AG08395 (cell line): ENCODE measurements at regions not wholly inside any gene's neighbourhood (a gene's known extent, or its start where the extent isn't known, plus 50 kb on each side); places are given as distances from the start of the nearest gene placed in this dataset.
"Not testable (repeated sequence)": the region's sequence is repeated elsewhere in the genome, so short reads cannot be mapped to it uniquely, and the experiment has no call there.

Experiments
- DNase-seq: peaks from one replicate; pipeline ENCODE4 v3.0.0; 2012; ENCODE audit warnings: mixed read lengths, low spot score

DNA sequence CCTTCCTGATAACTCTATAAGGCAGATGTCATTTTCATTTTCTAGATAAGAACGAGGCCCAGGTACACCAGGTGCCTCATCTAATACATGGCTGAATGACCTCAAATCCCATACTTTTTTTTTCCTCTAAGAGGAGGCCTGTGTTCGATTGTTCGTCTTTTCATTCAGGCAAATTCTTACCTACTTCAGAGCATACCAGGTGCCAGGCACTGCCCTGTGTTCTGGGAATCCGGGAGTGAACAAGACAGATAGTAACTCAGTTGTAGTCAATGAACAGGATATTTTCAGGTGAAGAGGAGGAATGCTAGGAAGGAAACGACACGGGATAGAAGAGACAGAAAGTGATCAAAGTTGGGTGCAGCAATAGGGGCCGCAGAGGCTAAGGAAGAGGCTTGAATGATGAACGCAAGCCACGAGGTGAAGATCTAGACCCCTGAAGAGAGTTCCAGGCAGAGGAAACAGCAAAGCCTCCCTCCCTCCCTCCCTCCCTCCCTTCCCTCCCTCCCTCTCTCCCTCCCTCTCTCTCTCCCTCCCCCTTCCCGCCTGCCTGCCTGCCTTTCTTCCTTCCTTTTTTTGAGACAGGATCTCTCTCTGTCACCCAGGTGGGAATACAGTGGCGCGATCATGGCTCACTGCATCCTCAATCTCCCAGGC lies 150.1 kb upstream of the ZNF217 start:
- no peak for DNase-seq

DNA sequence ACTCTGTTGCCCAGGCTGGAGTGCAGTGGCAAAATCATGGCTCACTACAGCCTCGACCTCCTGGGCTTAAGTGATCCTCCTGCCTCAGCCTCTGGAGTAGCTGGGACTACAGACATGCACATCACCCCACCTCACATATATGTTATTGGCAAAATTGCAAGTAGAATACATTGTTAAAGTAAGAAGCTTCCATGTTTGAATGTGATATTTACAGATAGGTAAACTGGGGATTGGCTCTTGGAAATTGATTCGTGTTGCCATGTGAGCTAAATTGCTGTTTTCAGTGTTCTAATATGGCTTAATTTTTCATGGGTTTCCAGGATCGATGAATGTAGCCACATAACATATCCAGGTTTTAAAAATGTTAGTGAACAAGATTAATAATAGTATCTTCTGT lies 149.0 kb upstream of the ZNF217 start:
- DNase-seq = no peak

DNA sequence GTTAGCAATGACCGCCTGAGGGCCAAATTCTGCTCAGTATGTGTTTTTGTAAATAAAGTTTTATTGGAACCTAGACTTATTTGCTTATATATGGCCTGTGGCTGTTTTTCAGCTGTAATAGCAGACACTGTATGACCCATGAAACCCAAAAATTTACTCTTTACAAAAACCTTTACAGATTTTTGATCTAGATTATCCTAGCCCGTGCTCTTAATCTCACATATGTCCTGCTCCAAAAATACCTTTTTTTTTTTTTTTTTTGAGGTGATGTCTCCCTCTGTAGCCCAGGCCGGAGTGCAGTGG lies 148.0 kb upstream of the ZNF217 start:
- DNase-seq = no peak

DNA sequence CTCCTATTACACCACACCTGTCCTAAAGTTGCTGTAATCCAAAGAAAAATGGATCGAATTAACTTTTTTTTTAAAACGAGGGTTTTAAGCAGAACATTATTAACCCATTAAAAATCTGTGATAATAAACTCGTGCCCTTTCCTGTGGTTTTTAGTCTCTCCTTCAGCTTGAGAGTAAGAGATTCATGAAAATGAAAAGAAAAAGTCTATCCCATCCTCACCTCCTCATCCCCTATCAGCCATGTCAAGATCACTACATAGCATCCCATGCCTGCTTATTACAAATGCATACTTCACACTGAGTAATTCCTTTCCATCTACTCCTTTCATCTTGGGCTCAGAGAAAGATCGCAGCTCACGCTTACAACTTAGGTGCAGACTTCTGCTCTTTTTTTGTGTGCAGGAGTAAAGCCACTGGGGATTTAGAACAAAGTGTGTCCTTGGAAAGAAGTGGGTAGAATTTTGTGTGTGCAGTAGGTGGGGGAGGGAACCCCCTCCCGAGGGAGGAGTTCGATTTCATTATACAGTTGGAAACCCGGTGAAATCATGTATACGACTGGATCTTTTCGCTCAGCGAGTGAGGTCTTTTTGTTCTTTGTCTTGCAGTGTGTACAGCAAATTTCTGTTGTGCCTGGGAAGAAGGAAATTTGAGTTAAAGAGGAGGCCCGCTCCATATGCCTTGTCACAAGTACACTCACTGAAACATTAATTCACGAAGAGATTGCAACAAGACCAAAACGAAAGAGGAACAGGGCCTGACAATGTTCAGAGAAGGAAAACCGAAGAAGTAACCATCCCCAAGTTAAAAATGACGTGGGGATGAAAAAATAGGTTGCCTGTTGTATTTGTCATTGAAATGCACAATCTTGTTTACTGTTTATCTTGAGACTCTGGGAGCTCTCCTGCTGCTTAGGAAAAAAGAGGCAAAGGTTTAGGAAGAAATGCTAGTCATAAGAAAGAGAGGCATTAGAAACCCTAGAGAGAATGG lies 146.5 kb upstream of the ZNF217 start:
- no peak for DNase-seq

DNA sequence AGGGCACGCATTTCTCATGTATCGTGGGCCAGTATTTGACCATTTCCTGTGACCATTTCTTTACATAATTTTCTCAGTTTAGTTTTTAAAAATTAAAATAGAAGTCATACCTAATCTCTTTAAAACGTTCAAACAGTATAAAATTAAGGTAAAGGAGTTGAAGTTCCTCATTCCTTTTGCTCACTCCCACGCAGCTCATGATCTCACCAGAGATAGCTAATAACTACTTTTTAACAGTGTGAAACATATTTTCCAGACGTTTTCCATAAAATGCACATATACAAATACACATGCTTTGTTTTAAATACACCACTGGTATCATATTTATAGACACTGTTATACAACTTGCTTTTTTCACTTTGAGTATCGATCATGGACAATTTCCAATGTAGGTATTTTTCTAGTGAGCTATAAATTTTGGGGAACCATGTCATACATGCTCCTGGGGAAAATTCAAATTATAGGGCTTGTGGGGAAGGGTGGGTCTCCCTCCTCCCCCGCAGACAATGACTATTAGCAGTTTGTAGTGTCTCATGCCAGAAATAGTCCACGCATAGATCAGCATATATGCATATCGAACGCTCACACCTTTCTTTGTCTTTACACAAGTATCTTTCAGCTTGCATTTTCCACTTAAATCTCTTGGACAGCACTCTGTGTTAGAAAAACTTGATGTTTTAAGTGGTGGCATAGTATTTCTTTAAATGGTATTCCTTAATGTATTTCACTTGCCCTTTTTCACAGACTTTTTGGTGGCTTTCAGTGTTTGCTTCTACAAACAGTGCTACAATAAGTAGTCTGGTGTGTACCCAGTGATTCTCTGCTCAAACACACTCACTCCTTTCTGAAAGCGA lies 145.5 kb upstream of the ZNF217 start:
- DNase-seq = no peak

DNA sequence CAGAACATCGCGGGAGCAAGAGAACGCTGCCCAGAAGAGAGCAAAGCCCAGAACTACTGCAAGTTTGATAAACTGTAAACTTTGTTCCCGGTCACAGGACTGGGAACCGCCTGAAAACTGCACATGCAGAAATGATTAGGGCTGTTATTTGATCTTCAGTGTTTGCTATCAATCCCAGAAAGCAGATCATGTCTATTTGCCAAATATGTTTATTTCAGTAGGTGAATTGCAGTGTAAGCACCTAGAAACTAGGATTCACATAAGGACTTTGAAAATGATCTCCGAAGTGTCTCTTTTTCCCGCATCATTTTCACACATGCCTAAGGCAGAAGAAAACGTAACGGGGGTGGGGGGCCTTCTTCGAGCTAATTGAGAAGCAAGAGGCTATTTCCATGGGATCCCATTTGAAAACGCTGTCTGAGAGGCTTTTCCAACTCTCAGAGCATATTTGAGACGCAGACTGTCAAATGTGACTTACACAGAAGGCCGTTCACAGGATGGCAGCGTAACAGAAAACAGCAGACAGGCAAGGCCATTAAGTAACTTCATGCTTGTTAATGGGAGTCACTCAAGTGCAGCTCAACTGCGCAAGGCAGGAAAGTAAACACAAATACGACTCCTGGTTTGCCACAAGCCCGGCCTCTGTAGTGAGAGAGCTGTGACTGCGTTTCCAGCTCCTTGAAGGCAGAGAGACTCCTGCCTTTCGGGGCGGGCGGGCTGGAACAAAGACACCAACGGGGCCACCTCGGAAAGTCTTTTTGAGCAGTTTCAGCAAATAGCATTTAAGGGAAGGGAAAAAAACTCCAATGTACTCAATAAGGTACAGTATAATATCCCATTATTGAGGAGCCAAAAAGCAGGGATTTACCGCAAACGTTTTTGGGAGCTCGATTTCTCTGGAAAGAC lies 144.7 kb upstream of the ZNF217 start:
- peak; percentile 87 for DNase-seq

DNA sequence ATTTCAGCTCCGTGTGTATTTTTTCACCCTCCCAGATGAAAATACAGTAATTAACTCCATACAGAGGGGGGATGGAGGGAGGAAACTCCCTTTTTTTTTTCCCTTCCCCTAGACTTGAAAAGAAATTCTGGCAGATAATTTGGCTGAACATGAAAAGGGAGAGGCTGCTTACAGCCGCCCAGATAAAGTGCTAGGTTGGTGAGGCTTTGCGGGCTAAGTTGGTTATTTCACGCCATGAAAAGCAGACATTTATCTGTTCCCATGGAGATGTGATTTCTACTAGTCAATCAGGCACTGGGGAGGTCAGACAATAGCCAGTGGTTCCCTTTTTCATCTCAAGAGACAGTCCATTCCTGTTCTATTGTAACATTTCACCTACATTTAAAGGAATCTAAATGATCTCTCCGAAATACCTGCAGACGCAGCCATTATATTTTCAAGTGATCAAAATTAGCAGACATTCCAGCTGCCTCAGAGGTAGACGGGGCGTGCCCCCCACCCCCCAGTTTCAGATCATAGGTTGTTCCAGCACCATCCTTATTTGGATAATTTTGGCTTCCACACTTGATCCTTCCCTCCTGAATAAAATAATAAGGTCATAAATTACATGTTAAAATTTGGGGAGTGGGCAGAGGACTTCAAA lies 143.9 kb upstream of the ZNF217 start:
- peak; percentile 31 for DNase-seq

DNA sequence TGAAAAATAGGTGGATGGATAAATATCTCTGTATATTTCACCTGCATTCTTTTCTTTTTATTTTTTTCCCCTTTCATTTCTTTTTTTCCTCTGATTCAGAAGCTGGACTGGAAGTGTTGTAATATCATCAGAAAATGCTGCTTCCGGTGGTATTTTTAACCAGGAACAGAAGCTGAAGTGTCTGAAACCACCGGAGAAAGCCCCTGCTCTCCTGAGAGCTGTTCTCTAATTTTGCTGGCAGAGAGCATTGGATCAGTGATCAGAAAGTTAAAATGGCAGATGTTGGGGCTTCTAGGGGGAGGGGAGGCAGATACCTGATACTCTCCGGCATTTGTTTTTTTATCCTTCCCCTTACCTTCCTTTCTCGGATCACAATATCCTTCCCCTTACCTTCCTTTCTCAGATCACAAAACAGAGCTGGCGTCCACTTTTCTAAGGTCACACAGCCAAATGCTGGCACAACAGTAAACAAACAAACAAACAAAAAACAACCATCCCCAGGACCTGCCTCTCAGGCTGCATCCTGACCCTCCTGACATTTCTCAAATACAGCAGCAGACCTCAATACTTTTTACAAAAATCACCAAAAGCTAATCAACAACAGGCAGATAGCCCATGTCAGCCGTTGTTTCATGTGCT lies 143.2 kb upstream of the ZNF217 start:
- DNase-seq = no peak

DNA sequence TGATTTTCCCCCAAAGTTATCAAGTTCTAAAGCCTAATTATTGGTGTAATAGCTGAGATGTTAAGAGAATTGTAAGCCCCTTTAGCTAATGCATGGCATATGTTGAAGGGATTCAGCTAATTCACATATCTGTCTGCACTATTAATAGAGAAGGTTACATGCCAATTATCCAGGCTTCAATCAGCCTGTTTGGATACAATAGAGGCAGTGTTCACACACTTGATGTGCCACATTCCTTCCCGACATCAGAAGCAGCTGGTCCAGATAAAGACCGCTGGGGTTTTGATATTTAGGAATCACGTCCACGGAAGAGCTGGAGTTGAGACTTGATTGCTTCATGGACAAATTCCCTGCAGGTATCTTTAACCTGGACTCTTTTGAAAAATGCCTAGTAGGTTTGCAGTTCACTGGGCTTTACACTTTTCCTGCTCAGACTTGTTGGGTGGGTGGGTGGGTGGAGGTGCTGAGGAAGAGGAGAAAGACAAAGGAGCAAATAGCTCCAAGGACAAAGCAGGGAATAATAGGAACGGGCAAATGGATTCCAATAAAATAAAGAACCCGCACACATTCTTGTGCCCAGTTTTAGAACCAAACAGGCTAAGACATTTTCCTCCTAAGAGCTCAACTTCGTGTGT lies 142.6 kb upstream of the ZNF217 start:
- no peak for DNase-seq

DNA sequence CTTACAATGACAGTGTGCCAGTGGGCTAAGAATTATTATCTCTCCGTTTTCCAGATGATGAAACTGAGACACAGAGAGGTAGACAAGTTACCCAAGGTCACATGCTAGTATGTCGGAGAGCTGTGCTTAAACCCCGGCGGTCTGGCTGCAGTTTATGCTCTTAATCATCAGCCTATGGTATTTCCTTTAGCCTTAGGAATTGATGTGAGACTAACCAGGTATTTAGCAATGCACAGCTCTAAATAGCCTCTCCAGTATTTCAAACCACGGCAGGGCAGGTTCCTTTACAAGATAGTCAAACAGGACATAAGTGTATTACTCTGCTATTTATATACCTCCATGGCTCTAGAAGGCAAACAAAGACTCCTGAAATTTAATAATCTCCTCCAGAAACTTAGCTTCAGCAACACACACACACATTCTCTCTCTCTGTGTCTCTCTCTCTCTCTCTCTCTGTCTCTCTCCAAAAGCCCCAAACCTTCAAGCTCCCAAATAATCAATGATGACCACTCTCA lies 142.0 kb upstream of the ZNF217 start:
- peak; percentile 82 for DNase-seq

DNA sequence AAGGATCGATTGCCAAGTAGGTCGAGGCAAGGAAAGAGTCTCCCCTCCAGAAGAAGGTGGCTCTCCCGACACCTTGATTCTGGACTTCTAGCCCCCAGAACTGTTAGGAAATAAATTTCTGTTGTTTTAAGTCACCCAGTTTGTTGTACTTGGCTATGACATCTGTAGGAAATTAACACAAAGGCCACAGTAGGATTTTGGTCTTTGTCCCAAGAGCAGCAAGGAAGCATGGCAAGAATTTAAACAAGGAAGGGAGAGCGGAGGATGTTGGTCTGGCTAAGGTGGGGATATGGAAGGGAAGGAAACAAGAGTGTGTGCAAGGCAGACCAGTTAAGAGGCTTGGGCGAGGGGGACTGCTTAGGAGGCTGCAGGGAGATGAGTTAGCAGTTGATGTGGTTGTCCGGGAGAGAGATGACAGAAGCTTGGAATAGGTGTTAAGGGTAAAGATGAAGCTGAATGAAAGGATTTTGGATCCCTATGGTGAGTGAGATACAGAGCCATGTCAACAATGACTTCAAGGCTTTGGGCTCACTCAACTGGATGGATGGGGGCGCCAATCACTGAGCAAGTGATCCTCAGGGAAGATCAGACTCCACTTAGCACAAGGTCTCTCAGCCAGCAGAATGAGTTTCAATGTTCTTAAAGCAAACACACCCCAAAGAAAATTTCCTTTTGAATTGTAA lies 140.5 kb upstream of the ZNF217 start:
- DNase-seq = peak; percentile 38

DNA sequence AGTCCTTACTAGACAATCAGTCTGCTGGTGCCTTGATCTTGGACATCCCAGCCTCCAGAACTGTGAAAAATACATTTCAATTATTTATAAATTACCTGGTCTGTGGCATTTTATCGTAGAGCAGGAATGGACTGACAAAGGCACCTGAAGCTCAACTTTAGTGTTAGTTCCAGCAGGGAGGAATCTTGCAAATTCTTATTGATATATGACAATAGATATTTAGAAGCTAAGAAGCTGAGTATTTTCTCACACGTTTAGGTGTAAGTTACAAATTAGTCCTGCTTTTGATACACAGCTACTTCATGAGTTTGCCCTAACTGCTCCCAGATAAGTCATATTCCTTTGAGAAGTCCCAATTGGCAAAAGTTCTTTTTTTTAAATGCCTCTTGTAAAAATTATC lies 138.0 kb upstream of the ZNF217 start:
- no peak for DNase-seq

DNA sequence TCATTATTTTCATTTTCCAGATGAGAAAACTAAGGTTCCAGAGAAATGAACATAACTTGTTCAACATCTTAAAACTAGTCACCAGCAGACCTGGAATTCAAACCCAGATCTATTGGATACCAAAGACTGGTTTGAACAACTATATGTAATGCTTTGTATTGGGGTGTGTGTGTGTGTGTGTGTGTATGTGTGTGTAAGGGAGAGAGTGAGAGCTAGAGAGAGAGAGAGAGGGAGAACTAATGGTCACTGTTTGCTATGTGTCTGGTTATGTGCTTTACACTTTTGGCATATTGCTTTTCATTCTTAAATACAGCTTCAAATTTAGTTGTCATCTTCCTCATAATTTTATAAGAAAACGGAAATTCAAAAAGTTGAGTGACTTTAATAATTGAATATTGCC lies 134.7 kb upstream of the ZNF217 start:
- no peak for DNase-seq

DNA sequence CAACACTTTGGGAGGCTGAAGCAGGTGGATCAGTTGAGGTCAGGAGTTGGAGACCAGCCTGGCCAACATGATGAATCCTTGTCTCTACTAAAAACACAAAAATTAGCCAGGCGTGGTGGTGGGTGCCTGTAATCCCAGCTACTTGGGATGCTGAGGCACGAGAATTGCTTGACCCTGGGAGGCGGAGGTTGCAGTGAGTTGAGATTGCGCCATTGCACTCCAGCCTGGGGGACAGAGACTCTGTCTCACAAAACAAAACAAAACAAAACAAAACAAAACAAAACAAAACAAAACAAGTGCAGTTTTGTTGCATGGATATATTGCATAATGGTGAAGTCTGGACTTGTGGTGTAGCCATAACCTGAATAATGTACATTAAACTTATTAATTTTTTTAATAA lies 133.6 kb upstream of the ZNF217 start:
- DNase-seq = not testable (repeated sequence)

DNA sequence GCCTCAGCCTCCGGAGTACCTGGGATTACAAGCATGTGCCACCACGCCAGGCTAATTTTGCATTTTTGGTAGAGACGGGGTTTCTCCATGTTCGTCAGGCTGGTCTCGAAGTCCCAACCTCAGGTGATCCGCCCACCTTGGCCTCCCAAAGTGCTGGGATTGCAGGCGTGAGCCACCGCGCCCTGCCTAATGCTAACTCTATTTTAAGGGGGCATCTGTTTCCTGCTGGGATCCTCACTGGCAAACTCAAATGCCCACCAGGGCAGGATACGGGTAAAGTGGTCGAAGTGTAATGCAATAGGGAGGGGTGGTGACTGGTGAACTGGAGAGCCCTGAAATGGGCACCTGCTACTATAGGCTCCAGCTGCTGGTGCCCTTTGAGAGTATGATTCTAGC lies 131.9 kb upstream of the ZNF217 start:
- DNase-seq = no peak

DNA sequence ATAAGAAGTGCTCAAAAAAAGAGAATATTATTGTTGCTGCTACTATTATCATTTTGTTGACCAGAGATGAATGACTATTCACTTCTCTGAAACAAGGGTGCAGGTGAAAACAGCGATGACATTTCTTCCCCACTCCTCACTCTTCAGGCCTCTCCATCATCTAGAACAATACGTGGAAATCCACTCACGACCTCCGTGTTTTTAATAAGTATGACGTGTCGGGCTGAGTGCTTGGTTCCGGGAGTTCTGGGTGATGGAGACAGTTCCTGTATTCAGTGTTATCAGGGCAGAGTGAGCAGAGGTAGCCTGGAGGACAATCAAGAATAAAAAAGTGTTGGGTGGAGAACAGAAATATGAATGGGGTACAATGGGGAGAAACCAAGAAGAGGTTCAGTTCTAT lies 130.0 kb upstream of the ZNF217 start:
- no peak for DNase-seq

DNA sequence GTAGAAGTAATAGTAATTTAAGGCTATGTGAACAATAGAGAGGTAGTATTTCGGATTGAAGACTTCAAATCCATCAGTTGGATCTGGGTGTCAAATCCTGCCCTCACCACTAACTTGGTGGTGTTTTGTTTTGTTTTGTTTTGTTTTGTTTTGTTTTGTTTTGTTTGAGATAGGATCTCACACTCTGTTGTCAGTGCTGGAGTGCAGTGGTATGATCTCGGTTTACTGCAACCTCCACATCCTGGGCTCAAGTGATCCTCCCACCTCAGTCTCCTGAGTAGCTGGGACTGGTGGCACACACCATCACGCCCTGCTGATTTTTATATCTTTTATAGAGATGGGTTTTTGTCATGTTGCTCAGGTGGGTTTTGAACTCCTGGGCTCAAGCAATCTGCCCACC lies 129.4 kb upstream of the ZNF217 start:
- no peak for DNase-seq

DNA sequence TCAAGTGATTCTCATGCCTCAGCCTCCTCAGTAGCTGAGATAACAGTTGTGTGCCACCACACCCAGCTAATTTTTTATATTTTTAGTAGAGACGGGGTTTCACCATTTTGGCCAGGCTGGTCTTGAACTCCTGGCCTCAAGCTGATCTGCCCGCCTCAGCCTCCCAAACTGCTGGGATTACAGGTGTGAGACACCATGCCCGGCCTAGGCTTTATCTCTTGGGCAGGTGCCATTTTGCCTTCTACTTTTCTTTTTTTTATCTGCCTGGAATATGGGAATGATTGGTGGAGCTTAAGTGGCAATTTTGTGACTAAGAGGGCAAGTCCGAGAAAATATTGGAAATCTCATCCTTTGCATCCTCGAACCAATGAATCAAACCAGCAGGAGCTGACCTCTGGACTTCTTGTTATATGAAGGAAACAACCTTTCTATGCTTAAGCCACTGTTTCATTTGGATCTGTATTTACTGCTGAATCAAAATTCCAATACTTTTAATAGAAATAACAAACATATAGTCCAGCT lies 128.9 kb upstream of the ZNF217 start:
- no peak for DNase-seq

DNA sequence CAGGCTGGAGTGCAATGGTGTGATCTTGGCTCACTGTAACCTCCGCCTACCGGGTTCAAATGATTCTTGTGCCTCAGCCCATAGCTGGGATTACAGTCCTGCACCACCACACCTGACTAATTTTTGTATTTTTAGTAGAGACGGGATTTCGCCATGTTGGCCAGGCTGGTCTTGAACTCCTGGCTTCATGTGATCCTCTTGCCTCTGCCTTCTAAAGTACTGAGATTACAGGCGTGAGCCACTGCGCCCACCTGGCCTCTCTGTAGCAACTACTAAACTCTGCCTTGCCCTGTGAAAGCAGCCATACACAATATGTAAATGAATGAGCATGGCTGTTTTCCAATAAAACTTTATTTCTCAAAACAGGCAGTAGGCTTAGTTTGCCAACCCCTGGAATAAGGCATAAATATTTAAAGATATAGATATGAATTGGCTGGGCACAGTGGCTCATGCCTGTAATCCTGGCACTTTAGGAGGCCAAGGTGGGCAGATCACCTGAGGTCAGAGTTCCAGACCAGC lies 127.9 kb upstream of the ZNF217 start:
- not testable (repeated sequence) for DNase-seq
